Activated CD8-positive, alpha-beta memory T cell treated with anti-CD3 and anti-CD28 coated beads for 48 hours (primary cell): ENCODE measurements at regions not wholly inside any gene's neighbourhood (a gene's known extent, or its start where the extent isn't known, plus 50 kb on each side); places are given as distances from the start of the nearest gene placed in this dataset.

ENCODE experiments used
- DNase-seq, 3 experiments: peaks; one replicate each; pipeline ENCODE4 v3.0.0-alpha.2; 2020; ENCODE audit warnings: low read depth in 2 of 3, low spot score in 2 of 3

DNA sequence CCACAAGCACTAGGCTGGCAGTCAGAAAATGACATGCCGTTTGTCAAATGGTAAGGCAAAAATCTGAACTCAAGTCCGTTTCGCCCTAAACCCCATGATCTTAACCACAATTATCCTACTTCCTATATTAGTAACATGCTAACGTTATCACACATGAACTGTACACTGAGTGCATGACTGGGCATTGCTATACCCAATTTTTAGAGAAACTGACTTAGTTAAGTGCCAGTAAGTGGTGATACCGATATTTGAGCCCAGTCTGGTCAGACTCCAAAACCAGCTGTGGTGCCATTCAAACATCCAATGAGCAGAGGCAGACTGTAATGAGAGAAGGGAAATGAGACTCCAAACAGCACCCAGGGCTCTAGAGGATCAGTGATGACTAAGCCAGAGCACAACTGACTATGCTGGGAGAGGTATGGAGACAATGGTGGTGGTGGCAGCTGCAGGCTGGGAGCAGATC, 311.7 kb upstream of the PKDCC start:
- DNase-seq, result no peak

DNA sequence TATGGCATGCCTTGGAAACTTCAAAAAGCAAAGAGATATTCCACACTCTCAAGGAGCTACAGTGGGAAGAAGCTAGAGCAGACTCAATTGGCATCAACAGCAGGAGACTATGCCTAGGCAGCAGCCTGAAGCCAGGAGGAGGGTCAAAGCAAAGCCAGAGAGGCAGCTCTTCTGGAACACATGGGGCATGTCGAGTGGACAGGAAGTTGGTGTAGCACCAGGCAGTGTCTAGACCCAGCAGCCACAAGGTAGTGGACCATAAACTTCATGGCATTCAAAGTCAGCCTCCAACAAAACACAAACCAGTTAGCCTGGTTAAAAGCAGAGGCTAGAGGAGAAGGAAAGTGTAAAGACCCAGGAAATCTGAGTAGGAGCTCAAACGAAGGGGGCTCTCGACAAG, 311.2 kb upstream of the PKDCC start:
- no peak for DNase-seq

DNA sequence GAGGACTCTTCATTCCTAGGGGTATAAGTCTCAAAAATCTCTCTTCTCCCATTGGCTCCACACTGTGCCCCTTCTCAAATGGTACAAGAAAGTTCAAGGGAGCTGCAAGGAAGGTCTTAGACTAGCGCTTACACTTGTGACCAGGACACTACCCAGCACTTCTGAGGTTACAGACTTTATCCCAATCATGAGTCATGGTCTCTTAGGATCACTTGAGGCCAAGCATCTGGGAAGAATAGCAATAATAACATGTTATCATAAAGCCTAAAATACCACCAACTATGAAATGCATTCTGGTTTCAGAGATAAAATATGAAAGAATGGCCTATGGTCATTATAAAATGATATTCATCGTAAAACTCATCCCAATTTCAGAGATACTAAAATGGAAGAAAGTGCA, 309.9 kb upstream of the PKDCC start:
- no peak for DNase-seq

DNA sequence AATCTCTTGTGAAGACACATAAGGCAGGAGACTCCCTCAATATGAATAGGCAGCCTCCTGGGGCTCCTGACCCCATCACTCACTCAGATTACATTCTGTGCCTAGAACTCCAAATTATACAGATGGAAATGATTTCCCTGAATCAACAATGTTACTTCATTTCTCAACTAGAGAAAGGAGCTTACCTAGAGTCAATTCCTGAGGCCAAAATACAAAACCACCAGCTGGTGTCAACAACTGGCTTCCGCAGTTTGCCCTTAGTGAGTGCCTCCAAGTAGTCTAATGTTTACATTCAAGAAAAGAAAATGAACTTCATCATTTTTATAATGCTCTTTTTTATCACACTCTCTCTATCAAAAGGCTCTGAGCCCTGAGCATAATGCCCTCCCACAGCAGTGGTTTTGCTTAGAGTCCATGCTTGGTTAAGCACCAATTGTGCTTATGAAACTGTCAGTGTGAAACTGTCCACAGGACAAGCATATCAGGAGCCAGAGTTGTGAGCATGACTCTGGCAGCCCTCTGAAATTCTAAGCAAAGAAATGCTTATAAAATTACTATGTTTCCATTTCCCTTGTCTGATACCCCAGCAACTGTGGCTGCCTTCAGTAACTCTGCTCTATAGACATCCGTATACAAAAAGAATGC, 305.7 kb upstream of the PKDCC start:
- no peak for DNase-seq

DNA sequence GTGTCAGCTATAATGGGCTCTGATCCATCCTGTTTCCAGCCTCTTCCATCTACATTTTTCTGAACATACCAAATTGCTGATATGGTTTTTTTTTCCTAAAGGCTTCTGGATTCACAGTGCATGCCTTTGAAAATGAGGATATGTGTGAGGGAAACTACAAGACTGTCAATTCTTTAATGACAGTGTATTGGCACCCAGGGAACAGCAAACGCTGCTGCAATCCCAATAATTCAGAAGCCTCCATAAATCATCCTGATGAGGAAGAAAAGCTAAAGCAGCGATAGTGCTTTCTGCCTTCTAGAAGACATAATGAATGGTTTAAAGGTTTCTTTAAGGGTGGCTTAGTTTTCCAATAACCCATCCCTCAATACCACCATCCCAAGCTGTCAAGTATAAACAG, 304.5 kb upstream of the PKDCC start:
- DNase-seq, result no peak

DNA sequence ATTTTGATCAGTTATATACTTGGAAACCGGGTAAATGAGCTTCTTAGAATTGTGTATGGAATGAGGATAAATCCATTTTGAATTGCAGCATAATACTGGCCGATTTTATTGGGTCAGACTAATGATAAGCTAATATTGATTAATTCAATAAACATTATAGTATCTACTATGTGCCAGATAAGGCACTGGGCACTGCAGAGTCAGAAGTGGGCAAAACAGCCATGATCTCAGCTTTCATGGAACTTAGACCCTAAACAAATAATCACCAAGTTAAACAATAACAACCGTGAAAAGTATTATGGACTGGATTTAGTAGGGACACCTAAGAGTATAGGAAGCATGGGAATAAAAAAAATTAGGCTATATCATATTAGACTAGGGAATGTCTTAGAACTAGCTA, 297.0 kb upstream of the PKDCC start:
- DNase-seq, result no peak

DNA sequence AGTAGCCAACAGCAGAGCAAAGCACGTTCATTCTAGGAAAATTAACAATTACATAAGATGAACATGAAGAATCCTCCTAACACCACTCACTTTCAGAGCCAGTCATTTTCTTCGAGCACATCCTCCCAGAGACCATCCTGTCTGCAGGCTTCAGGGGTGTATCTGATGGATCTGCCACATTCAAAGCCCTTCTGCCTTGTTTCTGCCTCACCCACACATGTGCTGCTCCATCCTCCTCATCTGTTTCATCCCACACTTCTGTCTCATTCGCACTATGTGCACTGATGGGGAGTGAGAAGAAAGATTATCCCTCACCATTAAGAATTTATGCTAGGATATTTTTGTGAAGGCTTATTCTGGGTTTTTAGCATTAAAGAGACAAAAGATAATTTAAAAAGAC, 287.9 kb upstream of the PKDCC start:
- no peak for DNase-seq

DNA sequence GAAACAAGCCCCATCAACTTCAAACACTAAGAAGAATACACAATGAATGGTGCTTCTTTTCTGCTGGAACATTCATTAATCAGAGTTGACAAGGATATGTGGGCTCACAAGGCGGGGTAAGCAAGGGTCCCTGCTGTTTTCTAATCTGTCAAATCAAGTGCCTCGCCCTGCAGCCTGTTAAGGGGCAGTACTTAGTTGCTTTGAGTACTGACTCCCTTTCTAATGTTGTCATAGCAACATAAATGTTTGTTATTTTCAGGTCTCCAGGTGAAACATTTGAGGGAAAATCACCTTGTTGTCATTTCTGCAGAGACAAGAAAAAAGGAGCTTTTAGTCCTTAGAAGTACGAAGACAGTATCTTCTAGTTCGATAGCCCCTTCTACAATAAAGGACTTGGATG, 284.7 kb upstream of the PKDCC start:
- no peak for DNase-seq

DNA sequence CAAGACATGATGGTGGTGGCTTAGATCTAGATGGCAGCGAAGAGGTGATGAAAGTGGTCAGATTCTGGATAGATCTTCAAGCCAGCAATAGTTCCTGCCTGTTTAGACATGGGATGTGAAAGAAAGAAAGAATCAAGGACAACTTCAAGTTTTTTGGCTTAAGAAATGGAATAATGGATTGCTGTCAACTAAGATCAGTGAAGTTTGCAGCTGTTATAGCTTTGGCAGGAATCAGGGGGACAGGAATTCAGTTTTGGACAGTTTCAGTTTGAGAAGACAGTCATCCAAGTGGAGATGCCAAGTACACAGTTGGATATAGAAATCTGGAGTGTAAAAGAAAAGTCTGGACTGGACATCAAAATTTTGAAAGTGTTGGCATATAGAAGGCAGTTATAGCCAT, 283.7 kb upstream of the PKDCC start:
- no peak for DNase-seq

DNA sequence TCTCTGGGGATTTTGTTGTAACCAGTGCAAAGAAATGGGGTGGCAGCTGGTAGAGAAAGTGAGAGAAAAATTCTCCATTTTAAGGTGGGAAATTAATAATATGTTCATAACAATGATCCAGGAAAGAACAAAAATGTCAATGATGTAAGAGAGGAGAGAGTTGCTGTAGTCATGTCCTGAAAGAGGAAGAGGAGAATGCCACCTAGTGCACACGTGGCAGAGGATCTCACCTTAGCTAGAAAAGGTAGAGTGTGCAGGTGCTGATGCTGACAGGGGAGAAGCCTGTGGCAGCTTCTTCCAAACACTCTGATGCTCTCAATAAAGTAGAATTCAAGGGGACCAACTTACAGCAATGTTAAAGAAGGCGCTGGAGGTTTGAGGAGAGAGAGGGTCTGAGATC, 282.9 kb upstream of the PKDCC start:
- no peak for DNase-seq

DNA sequence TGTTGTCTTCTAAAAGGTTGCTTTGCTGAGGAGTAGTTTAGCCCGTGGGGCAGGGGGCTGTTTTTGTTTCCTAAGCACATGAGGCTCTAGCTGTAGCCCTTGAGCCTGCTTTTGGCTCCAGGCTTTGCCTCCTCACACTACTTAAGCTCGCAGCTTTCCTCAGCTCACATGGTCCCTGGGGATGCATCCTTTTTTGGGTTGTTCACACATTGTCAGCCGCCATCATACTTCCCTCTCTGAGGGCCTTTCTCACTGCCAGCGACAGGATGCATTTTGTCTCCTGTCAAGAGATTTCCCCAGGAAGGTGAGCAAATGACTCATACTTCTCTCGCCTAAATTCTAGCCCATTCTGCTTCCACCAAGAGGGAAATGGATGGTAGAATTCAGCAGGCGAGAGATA, 279.5 kb upstream of the PKDCC start:
- DNase-seq, result no peak

DNA sequence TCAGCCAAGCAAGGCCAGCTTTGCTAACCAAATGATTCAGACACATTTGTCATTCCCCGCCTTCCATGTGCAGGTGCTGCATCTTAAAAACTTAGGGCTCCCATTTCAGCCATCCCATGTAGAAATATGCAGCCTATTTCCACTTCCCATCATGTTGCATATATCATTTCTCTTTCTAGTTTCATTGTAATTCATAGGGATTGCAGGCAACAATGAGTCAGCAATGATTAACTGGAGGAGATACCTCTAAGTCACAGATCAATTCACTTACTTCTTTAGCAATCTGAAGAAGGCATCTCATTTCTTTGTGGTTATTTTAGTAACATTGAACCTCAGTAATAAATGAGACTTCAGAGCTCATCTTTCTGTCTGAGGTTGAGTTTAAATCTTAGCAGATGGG, 276.1 kb upstream of the PKDCC start:
- no peak for DNase-seq

DNA sequence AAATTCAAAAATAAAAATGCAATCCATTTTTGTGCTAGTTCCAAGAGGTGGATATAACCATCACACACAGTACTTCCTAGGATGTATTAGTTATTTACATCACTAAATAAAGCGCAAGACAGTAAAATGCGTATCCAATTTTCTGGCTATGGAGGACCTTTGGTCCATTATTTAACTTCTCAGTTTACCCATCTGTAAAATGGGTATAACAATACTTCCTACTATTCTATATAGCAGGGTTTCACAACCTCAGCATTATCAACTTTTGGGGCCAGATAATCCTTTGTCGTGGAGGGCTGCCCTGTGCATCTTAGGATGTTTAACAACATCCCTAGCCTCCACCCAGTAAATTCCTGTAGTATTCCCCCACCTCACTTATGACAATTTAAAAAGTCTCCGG, 275.1 kb upstream of the PKDCC start:
- DNase-seq, result no peak

DNA sequence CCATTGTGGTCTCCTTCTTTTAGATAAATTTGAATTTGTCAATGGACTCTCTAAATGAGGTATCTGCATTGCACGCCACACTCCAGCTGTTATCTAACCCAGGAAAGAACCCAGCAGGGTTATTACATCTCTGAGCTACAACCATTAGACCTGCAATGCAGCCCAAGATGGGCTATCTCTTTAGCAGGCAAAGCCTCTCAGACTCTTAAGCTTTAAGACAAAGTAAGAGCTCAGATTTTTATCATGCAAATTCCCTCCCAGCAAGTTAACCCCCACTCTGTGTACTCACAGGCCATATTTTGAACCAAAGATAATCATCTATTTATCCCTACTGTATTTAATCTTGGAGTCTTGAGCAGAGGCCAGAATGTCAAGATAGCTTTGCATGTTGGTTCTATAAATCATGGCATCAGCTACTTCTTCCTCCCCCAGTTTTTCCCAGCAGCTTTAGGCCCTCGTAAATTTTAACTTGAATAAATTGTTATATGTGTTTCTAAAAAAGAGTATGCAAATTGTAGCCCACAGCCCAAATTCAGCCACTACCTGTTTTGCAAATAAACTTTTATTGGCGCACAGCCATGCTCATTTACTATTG, 273.7 kb upstream of the PKDCC start:
- DNase-seq, result no peak

DNA sequence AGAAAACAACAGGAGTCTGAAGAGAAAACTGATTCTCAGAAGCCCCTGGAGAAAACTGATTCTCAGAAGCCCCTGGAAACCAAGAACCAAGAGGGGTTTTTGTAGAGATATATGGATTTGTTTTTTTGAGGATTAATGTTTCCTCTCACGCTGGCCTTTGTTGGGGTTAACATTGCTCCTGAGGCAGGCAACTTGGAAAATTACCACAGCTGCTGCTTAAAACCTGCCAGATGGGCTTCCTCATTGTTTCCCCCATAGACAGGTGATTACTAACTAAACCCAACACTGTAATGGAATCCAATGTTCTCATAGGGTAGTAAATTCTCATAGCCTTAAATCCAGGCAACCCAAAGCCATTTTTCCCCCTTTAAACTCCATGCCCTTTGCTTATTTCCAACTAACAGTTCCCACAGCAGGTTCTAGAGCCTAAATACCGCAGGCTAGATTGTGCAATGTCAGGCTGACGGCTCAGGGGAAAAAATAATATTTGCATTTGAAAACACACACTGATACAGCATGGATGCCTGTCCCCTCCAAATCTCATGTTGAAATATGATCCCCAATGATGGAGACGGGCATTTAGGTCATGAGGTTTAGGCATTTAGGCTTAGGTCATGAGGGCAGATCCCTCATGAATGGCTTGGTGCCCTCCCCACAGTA, 272.3 kb upstream of the PKDCC start:
- no peak for DNase-seq

DNA sequence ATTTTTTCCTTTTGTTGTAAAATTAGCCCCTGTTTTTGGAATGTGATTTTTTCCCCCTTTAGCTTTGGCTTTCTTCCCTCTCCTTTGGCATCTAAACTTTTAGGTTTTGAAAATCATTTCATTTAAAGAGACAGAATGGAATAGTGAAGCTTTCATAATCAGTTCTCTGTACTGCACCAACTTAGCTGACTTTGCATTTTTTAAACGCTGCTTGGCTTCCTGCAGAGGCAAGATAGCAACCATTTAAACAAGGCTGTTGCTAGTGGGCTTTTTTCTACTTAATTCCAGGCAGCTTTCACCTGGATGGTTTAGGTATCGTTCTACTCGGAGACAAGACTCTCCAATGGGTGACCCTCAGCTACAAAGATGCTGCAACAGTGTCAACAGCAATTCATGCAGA, 267.9 kb upstream of the PKDCC start:
- no peak for DNase-seq

DNA sequence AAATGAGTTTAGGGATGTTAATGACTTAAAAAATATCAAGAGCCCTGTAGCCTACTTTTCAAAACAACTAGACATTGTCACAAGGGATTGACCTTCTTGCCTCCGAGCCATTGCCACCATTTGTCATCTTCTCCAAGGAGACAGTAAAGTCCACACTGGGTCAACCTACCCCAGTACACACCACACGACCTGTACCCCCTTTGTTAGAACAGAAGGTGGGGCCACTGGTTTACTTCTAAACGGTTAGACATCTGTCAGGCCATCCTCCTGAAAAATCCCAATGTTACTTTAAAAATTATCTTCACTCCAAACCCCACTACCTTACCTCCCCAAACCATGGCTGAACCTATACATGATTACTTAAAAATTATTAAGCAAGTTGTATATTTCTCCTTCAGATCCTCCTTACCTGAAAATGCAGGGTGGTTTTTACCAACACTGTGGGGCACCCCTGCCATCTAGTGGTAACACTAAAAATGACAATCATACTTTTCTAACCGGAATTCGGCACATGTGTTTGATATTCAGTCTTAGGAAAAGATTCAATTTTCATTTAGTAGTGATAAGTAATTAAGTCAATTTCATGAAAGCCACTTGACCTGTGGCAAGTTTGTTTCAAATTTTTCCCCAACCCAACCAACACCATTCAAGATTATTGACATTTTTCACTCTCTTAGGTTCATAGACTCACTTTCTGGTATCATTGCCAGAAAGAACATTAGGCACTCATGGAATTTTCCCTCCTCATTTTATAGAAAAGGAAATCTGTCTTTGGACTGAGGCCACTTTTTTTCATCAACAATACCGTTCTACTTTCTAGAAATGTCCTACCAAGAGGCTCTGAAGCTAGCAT, 265.3 kb upstream of the PKDCC start:
- DNase-seq, result peak in 1 of 3 experiments; percentile 17

DNA sequence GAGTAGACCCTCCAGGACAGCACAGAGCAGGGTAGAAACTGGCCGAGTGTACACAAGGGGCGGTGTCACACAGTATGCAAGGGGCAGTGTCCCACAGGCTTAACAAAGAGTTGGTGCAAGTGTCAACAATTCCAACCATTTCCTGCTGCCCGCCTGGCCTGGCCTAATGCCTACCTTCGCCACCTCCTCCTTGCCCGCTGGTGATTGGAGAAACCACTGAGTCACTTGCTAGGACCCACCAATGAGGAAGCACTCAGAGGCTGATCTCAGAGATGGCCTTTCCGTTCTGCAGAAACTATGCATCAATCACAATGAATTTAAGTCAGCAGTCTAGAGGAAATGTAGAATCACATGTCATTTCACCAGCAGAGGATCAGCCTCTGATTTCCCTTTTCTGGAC, 263.3 kb upstream of the PKDCC start:
- no peak for DNase-seq

DNA sequence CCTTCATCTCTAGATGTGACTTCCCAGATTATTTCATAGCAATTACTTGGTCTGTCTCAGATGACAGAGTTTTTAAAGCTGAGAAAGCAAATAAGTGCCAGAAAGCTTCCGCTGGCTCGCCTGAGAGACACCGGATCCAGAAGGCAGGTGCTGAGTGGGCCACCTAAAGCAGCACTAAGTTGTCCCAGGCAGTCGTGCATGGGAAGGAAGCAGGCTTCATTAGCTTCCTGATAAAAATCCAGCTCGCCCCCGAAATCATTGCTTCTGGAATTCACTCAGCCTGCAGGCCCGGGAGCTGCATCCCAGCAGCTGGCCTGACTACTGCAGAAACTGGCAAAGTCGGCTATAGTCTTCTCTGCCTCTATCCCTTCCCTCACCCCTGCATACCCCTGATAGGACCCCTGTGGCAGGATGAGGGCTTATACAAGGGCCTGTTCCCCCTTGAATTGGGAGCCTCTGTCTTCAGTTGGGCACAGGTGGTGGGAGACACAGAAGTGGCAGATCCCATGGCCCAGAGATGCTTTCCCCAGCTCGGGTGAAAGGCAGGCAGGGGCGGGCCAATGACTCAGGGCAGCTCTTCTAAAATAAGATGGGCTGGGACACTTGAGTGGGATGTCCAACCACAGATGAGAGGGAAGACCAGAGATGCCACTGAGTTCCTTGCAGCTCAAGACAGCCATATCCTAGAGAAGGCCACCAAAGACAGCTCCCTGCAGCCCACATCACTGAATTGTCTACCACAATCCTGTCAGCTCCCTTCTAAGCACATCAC, 262.4 kb upstream of the PKDCC start:
- no peak for DNase-seq

DNA sequence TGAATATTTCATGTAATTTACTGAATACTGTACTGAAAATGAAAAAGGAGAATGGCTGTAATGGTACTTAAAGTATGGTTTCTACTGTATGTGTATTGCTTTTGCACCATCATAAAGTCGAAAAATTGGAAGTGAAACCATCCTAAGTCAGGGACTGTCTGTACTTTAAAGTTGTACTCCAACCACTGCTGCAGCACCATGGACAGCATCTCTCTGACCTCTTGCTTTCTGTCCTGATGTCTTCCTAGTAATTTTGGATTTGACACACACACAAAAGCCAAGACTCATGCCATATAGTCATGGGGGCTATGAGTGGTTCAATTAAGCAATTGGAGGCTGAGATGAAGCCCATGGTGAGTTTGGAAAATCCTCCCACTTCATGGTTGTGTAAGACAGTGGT, 256.3 kb upstream of the PKDCC start:
- no peak for DNase-seq

DNA sequence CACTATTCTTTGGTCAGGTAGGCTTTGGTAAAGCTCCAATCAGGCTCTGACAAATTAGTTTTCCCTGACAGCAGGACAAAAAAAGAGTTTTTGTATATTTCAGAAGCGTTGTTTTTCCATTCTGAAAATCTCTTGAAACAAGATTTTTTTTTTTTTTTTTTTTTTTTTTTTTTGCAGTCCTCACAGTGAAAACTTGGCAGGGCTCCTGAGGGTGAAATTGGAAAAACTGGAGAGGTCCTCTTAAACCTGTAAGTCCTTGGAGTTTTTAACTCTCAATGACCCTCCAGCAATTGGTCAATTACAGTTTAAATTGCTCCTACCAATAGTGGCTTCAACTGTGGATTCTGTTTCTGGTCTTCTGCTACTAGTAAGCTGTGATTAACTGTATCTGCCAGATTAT, 244.5 kb upstream of the PKDCC start:
- no peak for DNase-seq
